Right ventricle myocardium superior (tissue), 1 donor: ENCODE measurements at regions not wholly inside any gene's neighbourhood (a gene's known extent, or its start where the extent isn't known, plus 50 kb on each side); places are given as distances from the start of the nearest gene placed in this dataset.

Experiments used
- ATAC-seq: fragments of 200-7000 bp; cut with Tn5 transposase; one replicate; pipeline ENCODE4 v1.9.1; 2020; ENCODE audit warnings: mild to moderate bottlenecking; ENCODE audit not compliant: poor library complexity
- DNase-seq: peaks from one replicate; pipeline ENCODE4 v3.0.0-alpha.2; 2020
- intact Hi-C: fragments of 100-400 bp; cut with DNase I; formaldehyde crosslinking; loops from one replicate; pipeline ENCODE4 v1.11.2; 2022
- donor health status: DM: no; HTN: yes; CAD: no; lungs with severe emphysema.

DNA sequence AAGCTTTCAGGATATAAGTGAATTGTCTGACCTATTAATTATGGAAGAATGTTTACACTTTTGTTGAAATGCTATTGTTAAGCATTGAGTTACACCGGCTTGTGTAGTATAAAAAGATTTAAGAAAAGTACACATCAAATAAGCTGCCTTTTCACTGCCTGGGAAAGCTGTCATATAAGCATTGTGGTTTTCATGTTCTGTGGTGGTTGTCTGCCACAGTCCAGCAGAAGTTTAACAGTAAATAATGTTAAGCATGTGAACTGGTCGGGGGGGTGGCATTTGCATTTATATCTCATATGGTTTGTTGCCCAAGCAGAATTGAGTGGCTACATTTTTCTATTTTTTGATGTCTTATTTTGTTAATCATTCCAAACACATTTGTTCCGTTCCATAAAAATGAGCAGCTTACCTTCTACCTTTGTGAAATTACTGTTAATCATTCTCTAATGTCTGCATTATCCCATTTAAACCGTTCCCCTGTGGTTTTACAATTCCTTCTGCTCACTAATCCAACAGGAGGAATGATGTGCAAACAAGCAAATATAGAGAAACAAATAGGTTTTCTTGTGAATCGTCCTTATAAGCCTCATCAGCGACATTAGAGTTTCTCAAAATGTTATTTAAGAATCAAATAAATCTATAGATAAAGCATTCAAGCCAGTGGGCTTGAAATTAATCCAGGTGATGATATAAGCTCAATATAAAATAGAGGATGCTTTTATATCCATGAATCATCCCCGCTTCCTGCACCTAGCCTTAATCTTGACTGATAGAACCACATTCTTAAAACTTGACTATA lies 160.8 kb upstream of the SAMSN1 start:
- ATAC-seq, result no peak
- intact Hi-C loops, result no loop called here
- DNase-seq, result no peak

GRCh38 chr21:14699433-14700407 lies 153.6 kb upstream of the SAMSN1 start:
- ATAC-seq, result no peak
- no peak for DNase-seq
- intact Hi-C loops, result no loop called here

DNA sequence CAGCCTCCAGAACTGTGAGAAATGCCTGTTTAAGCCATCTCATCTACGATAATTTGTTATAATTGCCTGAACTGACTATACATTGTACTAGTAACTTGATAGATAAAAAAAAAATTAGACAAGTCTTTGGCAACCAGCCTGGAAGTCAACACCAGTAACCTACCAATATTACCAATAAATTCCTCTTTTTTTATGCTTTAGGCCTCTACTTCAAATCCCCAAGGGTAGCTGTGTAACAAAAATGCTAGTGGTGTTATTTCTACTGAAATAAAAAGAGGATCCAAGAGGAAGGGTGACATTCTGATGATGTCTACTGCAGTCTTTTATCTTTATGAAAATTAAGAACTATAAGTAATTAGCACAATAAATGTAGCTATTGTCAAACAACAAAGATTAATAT lies 151.7 kb upstream of the SAMSN1 start:
- no peak for DNase-seq
- intact Hi-C loops, result no loop called here
- no peak for ATAC-seq

DNA sequence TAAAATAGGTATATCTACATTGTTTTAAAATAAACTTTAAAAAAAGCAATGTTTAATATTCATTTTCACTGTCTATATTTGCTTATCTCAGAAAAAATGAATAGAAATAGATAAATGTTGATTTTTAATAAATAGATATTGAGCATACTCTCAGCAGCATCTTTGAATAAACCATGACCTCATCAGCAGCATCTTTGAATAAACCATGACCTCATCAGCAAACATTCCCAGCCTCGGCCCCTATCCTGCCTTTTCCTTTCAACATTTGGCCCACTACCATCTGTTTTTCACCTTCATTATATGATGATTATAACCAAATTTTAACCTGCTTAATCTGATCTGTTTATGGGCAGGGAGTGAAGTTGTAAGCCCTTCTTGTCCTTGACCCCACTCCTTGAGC lies 148.7 kb upstream of the SAMSN1 start:
- no peak for DNase-seq
- no peak for ATAC-seq
- intact Hi-C loops, result no loop called here

GRCh38 chr21:14693997-14694396 lies 147.9 kb upstream of the SAMSN1 start:
- intact Hi-C loops, result no loop called here
- no peak for ATAC-seq

DNA sequence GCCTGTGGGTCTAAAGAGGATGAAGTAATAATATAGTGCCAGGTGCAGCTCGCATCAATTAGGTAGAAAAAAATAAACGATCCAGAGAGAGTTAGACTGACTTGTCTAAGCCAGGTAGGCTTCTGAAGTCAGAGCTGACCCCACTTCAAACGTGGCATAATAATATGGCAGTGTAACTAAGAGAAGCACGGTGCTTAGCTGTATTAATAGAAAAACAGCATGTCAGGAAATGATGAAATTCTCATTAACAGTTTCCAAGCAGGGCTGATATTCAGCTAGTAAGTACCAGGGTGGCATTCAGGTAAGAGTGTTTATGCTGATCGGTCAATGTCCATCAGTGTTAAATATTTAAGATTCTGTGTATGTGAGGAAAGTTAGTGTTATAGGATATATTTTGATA lies 145.8 kb upstream of the SAMSN1 start:
- DNase-seq (no peak), ATAC-seq (no peak)
- intact Hi-C loops, result no loop called here

More at GRCh38 chr21:14693997-14694396, 147.9 kb upstream of the SAMSN1 start:
- DNase-seq, result no peak

DNA sequence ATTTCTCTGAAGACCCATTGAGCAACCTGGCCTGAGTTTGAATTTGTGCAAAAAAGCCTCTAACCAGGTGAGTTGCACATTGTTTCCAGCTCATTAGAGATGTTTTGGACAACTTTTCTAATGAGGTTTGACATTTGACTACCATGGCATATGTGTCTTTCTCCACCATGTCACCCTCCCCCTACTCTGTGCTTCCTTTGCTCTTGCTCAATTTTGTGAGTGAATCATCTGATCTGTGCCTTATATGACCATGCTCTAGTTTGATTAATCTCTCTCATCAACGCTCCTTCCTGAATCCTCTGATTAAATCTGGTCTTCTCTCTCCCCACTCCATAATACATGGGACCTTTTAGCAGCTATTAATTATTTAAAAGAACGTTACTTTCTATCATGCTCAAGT lies 144.8 kb upstream of the SAMSN1 start:
- DNase-seq (no peak), ATAC-seq (no peak)
- intact Hi-C loops, result no loop called here

DNA sequence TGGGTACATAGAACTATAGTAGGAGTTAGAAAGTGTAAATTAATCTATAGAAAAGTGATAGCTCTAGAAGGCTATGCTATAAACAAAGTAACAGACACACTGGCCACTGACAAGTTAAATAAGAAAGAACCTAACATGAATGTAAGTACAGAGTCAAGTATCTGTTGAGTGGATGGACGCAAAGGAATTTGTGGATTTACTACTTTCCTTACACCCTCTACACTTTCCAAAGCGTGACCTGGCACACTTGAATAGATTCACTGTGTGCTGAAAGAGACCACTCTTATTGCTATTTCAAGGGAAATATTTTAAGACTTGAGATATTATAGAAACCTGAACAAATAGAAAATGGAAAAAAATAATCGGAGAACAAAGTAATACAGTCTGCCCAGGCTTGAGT lies 142.8 kb upstream of the SAMSN1 start:
- DNase-seq (no peak), ATAC-seq (no peak)
- intact Hi-C loops, result no loop called here

GRCh38 chr21:14688412-14688811 lies 142.3 kb upstream of the SAMSN1 start:
- no peak for ATAC-seq
- DNase-seq, result no peak
- intact Hi-C loops, result no loop called here

GRCh38 chr21:14687268-14687625 lies 141.1 kb upstream of the SAMSN1 start:
- intact Hi-C loops, result no loop called here
- DNase-seq (no peak), ATAC-seq (peak; percentile 31)

DNA sequence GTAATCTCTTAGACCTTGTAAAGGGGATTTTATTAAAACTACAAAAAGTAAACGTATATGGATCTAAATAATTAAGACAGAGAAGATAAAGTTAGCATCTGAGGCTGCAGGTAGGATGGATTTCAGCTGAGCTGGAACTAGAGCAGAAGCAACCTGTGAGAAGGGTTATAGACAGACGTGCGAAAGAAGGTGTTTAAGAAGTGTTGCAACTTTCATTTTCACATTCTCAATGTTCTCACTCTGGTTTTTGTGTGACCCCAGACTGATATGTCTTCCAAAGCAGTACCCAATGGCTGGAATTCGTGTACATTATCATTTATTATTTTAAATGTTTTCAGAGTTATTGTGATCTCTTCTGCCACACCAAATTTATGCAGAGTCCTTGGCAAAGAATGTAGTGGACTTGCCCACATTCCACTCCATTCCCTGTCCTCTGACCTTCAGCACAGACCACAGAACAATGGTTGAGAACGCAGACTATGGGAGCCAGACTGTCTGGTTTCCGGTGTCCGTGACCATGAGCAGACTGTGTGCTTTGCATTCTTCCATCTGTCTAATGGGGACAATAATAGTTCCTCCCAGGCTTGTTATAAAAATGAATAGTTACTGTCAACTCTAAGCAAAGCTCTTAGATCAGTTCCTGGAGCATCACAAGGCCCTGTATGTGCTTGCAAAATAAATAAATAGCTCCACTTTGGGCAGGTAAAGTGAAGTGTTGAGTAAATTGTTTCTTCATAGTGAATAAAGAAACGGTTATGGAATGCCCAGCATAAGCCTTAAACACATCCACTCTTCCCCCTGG lies 140.6 kb upstream of the SAMSN1 start:
- ATAC-seq, result no peak
- intact Hi-C loops, result no loop called here
- DNase-seq, result no peak

GRCh38 chr21:14685568-14685967 lies 139.5 kb upstream of the SAMSN1 start:
- ATAC-seq, result no peak
- no peak for DNase-seq
- intact Hi-C loops, result no loop called here

- DNase-seq (no peak), ATAC-seq (no peak)
- intact Hi-C loops, result no loop called here
Measured at GRCh38 chr21:14684071-14684470, 138.0 kb upstream of the SAMSN1 start.

DNA sequence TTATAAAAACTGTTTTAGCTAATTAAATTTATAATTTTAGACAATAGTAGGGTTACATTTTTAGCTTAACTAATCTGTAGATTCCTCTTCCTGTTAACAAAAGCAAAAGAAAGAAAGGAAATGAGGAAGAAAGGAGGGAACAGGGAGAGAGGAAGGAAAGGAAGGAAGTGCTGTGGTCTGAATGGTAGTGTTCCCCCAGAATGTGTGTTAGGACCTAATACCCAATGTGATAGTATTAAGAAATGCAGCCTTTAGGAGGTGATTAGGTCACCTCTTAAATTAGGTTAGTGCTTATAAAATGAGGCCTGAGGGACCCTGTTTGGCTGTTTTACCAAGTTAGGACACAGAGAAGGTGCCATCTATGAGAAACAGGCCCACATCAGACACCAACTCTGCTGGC lies 136.9 kb upstream of the SAMSN1 start:
- intact Hi-C loops, result no loop called here
- no peak for ATAC-seq

DNA sequence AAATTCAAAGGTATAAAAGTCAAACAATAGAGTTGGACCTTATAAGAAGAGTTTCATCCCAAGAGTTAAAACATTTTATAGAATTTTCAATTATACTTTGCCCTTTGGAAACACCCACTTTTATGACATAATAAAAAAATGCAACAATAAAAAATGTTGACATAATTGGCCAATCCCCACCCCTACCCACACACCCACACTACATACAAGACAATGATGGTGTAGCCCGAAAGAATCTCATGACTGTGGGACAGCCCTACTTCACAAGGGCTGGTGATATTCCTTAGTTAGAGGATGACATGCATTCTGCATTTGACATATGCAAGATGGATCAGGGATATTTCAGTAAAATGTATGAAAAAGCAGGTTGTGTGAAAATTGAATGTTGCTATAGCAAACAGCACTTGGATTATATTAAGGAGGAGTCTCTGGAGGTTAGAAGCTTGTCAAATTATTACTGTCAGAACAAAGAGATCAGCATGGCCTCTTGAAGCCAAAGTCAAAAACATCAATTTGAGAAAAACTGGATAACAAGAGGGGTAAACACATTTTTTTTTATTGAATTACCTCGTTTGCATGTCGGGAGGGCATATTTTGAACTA lies 133.0 kb upstream of the SAMSN1 start:
- intact Hi-C loops, result no loop called here
- DNase-seq (no peak), ATAC-seq (no peak)

More for the DNA sequence above, 136.9 kb upstream of the SAMSN1 start:
- DNase-seq, result no peak

DNA sequence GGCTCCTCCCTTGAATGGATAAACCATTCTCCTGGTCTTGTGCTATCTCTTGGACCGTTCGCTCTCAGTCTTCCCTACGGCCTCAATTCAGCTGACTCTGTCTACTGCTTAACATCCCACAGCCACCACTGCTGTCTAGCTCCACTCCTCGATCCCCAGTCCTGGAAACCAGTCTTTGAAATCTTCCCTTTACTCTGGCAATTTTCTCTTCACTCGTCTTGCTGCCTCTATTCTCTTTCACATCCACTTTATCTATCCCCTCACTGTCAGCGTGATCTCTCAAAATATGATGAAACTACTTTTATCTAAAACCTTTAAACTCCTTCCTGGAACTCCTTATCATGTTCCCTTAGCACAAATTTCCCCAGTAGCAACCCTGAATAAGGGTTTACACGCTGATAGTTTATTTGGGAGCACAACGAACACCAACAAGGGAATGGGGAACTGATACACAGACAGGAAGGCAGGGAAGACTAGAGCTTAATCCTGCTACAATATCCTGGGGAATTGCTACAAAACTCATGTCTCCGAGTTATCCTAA lies 131.6 kb upstream of the SAMSN1 start:
- no peak for ATAC-seq
- intact Hi-C loops, result no loop called here
- no peak for DNase-seq

DNA sequence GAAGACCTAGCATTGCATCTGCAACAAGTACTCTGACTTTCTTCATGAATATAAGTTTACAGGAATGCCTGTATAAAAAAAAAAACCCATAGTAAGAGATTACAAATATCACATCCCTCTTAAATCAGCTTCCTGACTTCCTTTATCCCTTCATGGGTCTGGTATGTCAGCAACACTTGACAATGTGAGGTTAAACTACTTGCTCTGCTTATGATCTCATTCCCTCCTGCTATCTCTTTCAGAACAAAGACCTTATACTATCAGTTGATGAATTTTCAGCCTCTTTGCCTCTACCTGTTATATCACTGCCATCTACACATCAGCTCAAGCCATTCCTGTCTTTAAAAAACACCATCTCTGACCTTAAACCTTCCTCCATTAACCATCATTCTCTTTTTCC lies 130.9 kb upstream of the SAMSN1 start:
- no peak for ATAC-seq
- intact Hi-C loops, result no loop called here
- DNase-seq, result no peak

- intact Hi-C loops, result no loop called here
- ATAC-seq (no peak), DNase-seq (no peak)
Measured at GRCh38 chr21:14675774-14676530, 129.8 kb upstream of the SAMSN1 start.
